HG03175 (cell line): ENCODE measurements at regions not wholly inside any gene's neighbourhood (a gene's known extent, or its start where the extent isn't known, plus 50 kb on each side); places are given as distances from the start of the nearest gene placed in this dataset.

ENCODE experiments used
- ATAC-seq: cut with Tn5 transposase; IDR thresholded peaks from one replicate; pipeline ENCODE4 v1.9.1; 2021; ENCODE audit warnings: mild to moderate bottlenecking, moderate library complexity; ENCODE audit not compliant: unreplicated experiment

DNA sequence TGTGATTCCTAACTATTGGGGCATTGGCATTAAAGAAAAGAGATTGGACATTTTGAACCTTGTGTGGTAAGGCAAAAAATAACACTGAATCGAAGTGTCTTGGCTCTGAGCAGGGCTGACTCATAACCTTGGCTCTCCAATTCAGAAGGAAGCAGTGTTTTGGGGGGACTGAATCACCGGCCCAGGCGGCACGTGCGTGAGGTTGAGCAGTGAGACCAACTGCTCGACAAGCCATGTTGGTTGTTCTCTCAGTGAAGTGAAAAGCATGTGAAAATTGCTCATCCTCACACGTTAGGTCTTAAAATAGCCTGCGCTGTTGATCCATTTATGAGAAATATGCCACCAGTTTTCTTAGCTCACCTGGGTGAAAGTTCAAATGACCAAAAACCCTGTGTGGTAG is 137.8 kb upstream of the SPACA1 start:
- ATAC-seq = no peak

DNA sequence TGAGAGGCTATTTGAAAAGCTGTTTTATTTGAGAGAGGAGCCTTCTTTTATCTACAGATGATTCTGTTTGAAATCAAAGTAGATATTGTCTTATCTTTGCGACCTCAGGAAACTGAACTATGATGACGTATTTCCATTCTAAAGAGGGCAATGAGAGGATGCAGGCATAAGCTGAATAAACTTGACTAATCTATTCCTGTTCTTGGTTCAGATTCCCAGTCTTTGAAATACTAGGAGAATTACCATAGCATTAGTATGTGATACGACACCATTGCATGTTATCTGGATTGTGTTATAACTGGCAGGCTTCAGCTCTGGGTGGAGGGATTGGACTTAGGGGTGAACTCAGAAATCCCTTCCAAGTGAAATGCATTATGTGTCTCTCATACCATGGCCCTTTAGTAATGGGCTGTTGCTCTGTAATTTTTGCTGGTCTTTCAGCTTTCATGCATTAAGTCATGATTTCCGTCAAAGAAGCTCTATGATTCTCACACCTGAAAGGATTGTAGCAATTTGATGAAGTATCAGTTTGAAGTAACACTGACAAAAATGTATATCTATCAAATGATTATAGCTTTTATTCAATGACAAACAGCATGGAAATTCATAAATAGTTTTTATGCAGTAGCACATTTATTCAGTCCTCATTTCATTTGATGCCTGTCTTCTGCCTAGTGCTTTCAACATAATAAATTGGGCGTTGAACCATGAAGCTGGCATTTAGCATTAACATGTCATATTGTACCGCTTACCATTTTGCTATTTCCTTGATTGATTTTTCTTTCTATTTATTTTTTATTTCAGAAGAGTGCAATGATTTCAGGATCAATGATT is 138.4 kb upstream of the SPACA1 start:
- ATAC-seq = no peak

DNA sequence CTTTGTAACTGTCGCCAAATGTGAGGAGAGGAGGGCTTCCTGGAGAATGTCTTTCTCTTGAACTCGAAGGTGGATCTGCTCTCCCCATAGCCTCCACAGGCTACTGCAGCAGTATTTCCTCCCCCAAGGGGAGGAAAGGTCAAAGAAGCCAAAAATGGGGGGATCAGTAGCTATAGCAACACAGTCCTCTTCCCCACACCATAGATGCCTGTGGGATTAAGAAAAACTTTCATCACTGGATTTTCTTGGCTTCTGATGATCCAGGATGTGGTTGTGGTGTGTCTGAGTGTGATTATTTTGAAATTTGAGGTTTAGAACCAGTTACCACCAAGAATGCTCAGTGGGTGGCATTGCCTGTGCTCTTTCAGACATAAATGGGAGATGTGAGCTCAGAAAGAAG is 140.1 kb upstream of the SPACA1 start:
- peak; percentile 64 for ATAC-seq

DNA sequence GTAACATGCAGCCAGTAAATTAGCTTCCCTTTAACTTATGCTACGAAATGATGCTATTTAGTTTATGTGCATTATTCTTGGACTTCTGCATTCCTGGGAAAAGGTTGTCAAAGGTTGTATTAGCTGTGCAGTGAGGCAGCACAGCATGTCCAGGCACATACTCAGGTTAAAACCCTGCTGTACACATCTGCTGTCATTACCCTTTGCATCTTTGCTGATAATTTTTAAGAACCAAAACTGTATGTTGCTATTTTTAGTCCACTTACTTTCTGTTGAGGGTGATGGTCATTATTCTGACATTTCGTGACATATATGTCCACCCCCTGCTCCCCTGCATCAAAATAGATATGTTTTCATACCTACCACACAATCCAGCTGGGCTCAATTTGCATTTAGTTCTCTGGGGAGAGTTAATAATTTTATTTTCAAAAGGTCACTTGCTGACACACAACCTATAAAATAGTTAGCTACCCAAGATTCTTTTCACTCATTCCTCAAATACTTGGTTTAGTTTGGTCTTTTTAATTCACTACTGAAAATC is 142.5 kb upstream of the SPACA1 start:
- ATAC-seq = peak; percentile 79

DNA sequence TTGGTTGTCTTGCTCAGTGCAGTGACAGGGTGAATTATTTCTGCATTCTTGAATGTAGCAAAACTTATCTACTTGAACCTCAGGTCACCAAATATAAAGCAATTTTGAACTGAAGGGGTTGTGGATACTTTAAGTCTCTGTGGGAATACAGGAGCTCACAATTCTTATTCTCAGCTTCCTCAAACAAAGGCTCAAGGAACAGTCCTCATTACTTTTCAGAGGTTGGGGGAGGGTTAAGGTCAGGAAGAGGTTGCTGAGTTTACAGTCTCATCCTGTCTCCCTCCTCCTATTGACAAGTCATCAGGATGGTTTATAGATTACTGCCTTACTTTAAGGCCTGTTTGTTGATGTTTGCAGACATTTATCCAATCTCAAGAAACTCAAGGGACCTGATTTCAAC is 143.6 kb upstream of the SPACA1 start:
- ATAC-seq = no peak

DNA sequence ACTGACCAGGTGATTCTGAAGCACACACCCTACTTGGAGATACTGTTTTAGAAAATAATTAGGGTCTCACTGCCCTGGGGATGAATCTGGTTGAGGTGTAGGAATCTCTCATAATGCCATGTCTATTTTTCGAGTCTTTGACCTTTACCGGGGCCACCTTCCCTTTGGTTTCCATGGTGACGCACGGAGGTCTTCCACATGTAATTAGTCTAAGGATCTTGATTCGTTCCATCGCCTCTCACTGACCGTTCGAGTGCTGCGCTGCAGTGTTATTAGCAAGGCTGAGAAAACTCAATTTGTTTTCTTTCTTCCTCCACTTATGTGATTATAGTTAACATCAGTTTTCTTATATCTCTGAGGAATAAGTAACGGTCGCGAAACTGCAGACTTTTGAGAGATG is 144.3 kb upstream of the SPACA1 start:
- ATAC-seq = no peak

DNA sequence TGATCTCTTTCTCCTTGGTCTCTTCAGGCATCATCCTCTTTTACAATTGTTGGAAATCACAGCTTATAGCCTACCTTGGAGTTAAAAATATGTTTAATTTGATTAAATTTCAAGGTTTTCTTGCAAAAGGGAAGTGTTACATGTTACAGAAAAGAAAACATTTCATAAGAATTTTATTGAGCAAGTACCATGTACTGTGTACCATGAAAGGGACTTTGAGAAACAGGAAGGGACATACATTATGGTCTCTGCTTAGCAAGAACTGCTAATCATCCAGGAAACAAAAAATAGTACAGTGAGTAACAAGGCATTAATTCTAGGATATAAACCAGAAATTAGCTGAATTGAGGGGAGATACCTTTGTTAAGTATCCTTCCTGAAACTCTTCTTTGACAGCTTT is 145.3 kb upstream of the SPACA1 start:
- no peak for ATAC-seq

DNA sequence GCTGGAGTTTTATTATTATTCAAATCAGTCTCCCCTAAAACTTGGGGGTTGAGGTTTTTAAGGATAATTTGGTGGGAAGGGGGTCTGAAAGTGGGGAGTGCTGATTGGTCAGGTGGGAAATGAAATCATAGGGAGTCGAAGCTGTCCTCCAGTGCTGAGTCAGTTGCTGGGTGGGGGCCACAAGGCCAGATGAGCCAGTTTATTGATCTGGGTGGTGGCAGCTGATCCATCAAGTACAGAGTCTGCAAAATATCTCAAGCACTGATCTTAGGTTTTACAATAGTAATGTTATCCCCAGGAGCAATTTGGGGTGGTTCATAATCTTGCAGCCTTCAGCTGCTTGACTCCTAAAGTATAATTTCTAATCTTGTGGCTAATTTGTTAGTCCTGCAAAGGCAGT is 146.0 kb upstream of the SPACA1 start:
- no peak for ATAC-seq

DNA sequence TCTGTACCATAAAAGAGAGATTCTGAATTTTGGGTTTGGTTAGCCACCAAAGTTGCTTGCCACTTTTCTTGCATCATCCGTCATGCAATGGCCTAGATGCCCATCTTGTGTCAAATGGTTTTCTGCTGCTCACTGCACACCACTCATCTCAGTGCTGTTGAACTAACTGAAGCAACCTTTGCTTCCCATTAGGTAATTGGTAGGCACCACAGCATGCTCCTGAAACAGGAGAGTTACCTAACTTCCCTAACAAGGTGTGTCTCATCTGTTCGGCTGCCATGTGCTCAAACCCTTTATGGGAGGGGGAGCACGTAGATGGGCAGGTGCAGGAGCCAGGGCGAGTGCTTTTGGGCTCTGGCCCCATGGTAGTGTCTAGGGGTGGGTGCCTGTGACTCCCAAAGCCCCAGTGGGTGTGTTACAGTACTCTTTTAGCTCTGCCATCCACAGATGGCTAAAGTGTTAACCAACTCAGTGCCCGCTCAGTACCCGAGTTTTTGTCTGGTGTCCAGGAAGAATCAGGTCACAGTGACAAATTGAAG is 147.4 kb upstream of the SPACA1 start:
- ATAC-seq = no peak

DNA sequence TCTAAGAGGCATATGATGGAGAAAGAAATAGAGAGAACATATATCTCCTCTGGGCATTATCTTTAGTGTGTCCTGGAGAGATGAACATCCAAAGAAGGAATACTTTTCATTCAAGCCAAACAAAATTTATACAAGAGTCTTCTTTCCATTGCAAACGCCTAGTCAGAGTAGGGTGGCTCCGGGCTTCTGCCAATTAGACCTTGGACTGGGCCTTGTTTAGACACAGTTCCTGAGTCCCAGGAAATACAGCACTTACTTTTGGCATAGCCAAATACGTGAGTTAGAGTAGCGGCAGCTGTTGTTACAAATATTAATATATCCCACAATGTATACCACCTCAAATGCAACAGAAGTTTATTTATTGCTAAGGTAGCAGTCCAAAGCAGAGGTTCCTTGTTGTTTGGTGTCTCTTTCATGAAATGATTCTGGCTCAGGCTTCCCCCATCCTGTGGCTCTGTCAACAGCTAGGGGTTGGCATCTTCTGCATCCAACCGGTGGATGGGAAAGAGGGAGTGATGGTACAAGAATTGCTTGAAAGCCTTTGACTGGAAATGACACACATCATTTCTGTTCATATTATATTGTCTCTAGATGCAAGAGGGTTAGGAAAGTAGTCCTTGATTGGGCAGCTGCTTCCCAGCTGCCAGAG is 148.0 kb upstream of the SPACA1 start:
- ATAC-seq = no peak

DNA sequence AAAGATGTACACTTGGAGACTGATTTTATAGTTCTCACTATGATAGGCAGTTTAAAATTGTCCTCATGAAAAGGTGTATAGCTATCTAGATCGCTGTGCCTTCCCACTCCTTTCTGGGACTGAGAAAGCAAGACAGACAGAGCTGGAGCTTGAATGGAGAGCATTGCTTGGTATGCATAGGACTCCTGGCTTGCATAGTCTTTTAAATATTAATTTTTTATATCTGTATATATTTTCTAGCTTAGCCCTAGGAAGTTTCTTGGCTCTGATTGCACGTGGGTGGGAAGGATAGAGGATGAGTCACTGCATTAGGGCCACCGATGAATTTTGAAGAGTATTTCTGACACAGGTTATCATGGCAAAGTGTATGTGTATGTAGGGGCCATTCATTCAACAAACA is 150.0 kb upstream of the SPACA1 start:
- ATAC-seq = no peak

DNA sequence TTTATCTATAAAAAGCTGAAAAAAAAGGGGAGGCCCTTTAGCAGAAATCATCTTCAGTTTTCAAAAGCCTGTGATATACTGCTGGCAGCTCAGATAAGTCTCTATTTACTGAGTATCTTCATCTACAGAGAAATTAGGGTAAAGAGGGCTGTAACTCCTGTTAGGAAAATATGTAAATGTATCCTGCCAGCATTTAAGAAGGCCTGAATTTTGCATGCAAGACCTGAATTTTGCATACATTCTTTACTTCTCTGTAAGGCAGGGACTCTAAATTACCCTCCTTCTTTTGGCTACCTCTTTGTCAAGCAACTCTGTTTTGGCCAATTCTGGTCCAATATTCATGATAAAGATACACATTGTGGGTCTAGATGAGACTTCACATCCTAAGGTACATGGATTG is 150.6 kb upstream of the SPACA1 start:
- no peak for ATAC-seq

DNA sequence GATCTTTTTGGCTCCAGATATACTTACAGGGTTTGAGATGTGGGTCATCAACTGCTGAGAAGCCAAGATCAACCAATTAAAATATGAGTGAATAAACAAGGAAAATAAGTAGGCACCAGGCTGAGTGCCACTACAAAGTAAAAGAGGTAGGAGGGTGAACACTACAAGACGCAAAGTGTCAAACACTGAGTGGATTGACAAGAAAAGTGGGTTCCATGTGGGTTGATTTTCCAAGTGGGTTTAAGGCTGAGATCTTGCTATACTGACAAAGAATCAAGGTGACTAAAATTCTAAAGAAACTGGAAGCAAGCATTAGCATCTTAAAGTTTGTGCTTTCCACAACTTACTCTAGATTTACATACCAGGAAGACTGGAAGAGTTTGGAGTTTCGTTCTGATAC is 160.4 kb upstream of the SPACA1 start:
- no peak for ATAC-seq

DNA sequence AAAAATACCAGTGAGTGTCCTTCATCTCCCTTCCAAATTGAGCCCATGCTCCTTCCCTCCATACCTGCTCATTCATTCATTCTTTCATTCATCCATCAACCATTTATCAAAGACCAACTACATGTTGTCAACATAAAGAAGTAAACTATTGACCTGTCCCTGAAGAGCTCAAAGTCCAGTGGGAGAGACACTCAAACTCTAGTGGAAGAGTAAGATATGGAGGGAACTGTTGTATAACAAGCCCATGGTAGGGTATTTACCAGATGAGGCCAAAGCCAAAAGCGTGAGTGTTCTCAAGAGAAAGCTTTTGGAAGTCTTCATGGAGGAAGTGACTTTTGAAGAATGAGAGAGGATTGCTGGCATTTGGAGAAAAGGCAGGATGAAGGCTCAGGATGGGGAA is 163.4 kb upstream of the SPACA1 start:
- ATAC-seq = no peak

DNA sequence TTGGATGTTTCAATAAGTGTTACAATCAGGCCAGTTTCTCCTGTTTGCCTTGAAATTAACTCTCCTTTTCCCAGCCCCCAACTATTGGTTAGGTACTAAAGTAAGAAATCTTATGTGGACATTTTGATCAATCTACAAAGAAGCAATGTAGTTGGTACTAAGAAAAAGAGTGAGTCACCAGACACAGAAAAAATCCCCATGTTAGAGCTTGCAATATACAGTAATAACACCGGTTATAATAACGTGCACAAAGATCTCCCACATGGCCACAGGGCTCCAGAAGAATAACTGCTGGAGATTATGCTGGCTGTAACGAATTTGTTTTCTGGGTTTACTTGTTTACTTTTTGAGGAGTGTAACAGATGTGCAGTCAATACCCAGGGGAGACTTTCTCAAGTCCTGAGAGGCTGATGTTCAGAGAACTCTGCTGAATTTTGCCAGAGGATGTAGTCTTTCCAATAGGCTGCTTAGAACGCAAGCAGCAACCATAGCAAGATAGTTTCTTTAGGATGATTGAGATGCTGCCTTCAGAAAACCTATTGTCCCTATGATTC is 166.2 kb upstream of the SPACA1 start:
- no peak for ATAC-seq

DNA sequence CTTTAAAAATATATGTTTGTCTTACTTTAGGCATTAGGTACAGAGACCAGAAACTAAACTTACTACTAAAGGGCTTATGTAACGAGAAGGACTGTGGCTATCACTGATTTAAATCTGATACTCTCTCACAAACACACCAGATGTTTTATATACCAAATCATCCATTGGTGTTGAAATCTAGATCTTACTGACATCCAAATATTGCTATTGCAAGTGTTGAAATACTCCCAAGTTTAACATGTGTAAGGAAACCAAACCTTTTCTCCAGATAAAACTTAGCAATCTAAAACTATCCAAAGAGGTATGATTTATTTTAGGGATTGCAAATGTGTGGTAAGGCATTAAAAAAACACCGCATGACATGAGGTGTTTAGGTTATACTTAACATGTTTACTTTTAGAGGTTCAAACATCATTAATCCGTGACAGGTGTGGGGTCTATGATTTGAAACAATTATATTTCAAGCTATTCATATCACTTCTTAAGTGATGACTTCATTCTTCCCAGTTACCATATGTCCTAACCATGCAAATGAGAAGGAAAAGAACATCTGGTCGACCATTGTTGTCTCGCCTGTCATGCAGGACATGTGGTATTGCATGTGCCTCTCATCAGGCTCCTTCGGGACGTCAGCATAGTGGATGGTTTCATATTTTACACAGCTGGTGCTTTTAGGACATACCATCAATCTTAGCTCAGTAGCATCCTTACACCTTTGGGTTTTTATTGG is 168.3 kb upstream of the SPACA1 start:
- peak; percentile 66 for ATAC-seq

DNA sequence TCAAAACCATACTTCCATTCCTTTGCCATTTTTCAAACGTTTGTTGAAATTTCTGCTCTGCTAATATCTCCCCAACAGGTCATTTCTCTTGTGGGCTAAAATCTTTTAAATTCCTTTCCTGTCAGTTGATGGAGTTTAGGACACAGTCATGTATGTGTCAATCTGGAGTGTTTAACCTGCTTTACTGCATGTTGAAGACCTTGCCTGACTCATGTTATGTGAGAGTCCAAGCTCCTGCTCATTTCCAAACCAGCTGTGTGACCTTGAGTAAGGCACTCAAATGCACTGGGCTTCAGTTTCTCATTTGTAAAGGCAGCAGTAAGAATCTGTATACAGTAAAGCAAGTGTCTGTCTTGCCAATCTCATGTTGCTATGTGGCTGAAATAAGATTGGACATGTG is 171.9 kb upstream of the SPACA1 start:
- no peak for ATAC-seq

DNA sequence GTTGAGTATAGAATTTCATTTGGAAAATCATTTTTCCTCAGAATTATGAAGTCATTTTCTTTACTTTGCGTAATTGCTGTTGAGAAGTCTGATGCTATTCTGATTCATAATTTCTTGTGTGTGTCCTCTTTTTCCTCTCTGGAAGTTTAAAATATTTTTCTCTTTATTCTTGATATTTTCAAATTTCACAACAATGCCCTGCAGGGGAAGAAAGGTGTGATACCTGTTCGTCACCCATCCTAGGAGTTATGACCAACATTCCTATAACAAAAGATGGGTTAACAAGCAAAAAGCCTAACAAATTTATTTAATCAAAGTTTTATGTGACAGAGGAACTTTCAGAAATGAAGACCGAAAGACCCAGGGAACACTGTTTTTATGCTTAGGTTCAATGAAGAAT is 171.5 kb upstream of the AKIRIN2 start:
- no peak for ATAC-seq

DNA sequence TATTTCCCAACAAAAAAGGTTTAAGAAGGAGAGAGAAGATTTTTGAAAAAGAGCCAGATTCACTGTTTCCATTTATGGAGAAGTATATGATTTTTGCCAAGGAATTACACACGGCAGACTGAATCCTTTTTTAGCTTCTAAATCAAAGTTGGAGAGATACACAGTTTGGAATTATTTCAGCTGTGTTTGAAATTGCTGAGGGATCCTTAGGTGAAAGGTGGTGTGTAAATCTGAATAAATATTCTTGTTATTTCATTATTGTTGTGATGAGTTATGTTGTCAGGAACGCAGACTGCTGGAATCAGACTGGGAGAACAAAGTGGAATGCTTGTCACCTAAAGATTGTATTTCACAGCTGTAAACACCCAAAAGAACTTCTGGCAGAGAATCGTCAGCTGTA is 168.5 kb upstream of the AKIRIN2 start:
- no peak for ATAC-seq

DNA sequence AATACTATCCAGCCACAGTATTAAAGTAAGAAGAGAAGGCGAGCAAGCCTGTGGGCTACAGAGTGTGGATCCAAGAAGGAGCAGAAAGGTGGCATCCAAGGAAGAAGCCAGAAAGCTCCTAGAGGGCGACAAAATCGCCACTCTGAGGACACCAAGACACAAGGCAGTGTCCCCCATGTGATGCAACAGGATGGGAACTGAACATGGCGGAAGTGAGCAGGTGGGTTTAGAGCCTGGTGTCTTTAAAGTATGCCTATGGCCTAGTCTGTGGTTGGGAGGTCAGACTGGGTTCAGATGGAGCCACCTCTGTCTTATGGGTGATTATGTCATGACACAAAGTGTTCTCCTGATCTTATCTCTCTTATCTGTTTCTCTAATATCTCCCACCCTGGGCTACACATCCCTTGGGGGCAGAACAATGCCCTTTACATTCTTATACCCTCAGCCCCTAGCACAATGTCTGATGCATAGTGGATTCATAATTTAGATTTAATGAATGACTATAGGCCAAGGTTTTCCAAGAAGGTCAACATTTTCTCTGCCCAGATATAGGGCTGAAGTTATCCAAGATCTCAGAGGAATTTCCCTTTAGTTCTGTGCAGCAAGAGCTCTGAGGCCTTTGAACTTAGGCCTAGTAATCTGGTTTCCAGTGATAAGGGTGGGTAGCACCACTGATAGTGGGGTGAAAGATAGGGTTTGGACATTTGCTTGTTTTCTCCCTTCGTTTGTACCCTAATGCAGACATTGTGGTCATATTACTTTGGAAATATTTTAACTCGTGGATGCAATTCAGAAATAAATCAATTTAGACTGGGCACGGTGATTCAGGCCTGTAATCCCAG is 167.3 kb upstream of the AKIRIN2 start:
- no peak for ATAC-seq
